T-helper 2 cell treated with Interferon-gamma antibody and Interleukin-4, amounts not matched to agents 5 μg/mL and 100 μg/mL, for 36 hours (primary cell): ENCODE measurements at regions not wholly inside any gene's neighbourhood (a gene's known extent, or its start where the extent isn't known, plus 50 kb on each side); places are given as distances from the start of the nearest gene placed in this dataset.

Experiments
- DNase-seq: peaks from one replicate; pipeline ENCODE4 v3.0.0; 2021; ENCODE audit warnings: low spot score
- H3K27ac Mint-ChIP-seq: one replicate; pipeline ENCODE4 v1.8.0; 2021; ENCODE audit warnings: mild to moderate bottlenecking, mixed read lengths
- H3K27me3 Mint-ChIP-seq: one replicate; pipeline ENCODE4 v1.8.0; 2021; ENCODE audit warnings: low read depth, mixed read lengths
- H3K36me3 Mint-ChIP-seq: one replicate; pipeline ENCODE4 v1.8.0; 2021; ENCODE audit warnings: low read depth, mixed read lengths
- H3K4me1 Mint-ChIP-seq: one replicate; pipeline ENCODE4 v1.8.0; 2021; ENCODE audit warnings: low read depth, mixed read lengths
- H3K4me3 Mint-ChIP-seq: one replicate; pipeline ENCODE4 v1.8.0; 2022; ENCODE audit warnings: mild to moderate bottlenecking, moderate library complexity, mixed read lengths
- H3K9me3 Mint-ChIP-seq: one replicate; pipeline ENCODE4 v1.8.0; 2021; ENCODE audit warnings: mixed read lengths

DNA sequence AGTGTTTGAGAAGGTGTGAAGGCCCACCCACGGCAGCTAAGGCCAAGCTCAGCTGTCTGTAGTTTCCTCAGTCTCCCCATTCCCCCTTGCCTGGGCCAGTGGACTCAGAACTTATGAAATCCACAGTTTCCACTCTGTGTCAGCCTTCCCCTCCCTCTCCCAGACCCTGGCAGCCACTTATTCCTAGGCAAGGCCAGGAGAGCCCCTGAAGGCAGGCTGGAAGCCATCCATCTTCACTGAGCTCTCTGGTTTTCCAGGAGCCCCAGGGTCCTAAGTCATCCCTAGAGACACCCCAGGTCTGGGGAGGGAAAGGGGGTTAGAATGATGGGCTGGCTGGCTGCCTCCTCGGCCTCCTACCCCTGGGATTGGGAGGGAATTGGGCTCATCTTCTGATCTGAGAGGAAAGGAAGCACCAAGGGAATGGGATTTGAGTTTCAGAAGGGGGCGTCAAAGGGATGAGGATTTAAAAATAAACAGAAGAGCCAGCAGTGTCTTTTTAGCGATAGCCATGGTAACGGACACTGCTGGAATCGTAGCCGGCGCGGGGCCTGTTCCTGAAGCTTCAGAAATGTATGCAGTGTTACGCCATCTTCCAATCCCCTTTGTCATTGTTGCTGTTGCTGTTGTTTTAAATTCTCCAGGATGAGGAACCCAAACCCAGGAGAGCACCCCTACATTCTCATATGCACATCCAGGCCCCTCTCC is 561.1 kb upstream of the CADM1 start:
- Mint-ChIP-seq H3K36me3 (no peaks in the 10 kb centered on the region), H3K4me3 (no peak overlapping the region), H3K4me1 (peaks cover 6% of the 10 kb centered on the region), H3K27ac (no peak overlapping the region), H3K9me3 (no peaks in the 10 kb centered on the region), H3K27me3 (no peaks in the 10 kb centered on the region)
- DNase-seq = no peak

DNA sequence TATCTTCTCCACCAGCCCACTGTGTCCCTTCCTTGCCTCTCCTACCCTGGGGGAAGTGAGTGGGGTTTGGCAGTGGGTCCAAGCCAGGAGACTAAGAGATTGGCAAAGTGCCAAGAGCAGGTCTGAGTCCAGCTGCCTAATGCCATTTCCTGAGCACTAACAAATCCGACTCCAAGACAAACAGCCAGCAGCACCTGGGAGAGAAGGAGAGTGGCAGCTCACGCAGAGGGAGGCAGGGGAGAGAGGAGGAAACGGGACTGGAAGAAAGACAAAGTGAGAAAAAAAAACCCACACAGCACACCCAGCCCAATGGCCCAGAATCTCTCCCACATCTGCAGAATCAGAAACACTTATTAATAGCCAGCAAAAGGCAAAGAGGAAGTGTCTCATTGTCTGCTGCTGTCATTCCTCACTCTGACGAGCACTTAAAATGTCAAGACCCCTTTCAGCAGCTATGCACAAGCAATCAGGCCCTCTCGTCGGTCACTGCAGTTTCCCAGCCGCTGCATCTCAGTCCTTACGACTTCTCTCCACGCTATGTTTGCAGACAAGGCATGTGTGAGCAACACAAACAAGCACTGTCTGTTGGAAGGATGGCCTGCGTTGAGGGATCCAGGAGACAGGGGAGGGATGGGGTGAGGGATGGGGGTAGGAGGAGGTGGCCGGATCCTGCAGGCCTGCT is 558.4 kb upstream of the CADM1 start:
- Mint-ChIP-seq H3K36me3 (no peaks in the 10 kb centered on the region), H3K27ac (no peak overlapping the region), H3K27me3 (peaks cover 2% of the 10 kb centered on the region), H3K4me3 (no peak overlapping the region), H3K4me1 (peaks cover 6% of the 10 kb centered on the region), H3K9me3 (no peaks in the 10 kb centered on the region)
- no peak for DNase-seq

GRCh38 chr11:116062129-116062489 is 557.9 kb upstream of the CADM1 start:
- H3K36me3 Mint-ChIP-seq = no peaks in the 10 kb centered on the region
- no peak overlapping the region for H3K4me3 Mint-ChIP-seq
- DNase-seq = no peak
- peaks cover 2% of the 10 kb centered on the region for H3K27me3 Mint-ChIP-seq
- peaks cover 6% of the 10 kb centered on the region for H3K4me1 Mint-ChIP-seq
- H3K9me3 Mint-ChIP-seq = no peaks in the 10 kb centered on the region
- H3K27ac Mint-ChIP-seq = no peak overlapping the region

GRCh38 chr11:116061322-116061721 is 557.1 kb upstream of the CADM1 start:
- Mint-ChIP-seq H3K4me1 (peaks cover 6% of the 10 kb centered on the region), H3K9me3 (no peaks in the 10 kb centered on the region), H3K4me3 (no peak overlapping the region), H3K27me3 (peaks cover 2% of the 10 kb centered on the region), H3K27ac (no peak overlapping the region), H3K36me3 (no peaks in the 10 kb centered on the region)
- DNase-seq = no peak

GRCh38 chr11:116059919-116060318 is 555.7 kb upstream of the CADM1 start:
- no peak for DNase-seq
- Mint-ChIP-seq H3K36me3 (no peaks in the 10 kb centered on the region), H3K9me3 (no peaks in the 10 kb centered on the region), H3K4me1 (peaks cover 3% of the 10 kb centered on the region), H3K27me3 (peaks cover 2% of the 10 kb centered on the region), H3K27ac (no peak overlapping the region), H3K4me3 (no peak overlapping the region)

DNA sequence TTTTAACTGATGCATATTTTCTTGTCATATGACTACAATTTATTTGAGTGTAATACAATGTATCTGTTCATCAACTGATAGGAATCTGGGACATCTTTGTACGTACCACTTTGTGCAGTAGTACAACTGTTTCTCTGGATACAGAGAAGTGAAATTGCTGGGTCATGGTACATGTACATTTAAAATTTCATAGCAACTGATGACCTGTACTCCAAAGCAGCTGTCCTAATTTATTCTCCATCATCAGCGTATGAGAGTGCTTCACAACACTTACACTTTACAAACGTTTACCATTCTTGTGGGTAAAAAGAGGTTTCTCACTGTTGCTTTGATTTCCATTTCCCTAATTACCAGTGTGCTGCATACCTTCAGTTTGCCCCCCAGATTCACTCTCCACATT is 552.8 kb upstream of the CADM1 start:
- H3K27ac Mint-ChIP-seq = no peak overlapping the region

DNA sequence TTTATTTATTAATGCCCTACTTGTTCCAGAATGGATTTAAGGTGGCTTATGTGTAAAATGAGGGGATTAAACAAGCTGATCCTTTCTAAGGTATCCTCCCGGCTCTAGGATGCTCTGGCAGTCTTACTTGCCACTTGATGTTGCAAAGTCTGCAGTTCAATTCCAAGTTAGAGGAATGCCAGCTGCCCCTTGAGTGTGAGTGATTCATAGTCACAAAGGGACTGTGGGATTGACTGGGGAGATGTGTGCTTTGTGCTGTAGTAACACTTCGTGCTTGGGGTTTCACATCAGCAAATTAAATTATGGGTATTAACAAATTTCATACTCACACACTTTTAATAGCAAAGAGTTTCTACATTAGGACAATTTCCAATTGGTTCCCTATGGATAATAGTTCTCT is 550.8 kb upstream of the CADM1 start:
- H3K9me3 Mint-ChIP-seq = no peaks in the 10 kb centered on the region
- H3K27me3 Mint-ChIP-seq = peaks cover 2% of the 10 kb centered on the region
- no peak overlapping the region for H3K27ac Mint-ChIP-seq
- no peak overlapping the region for H3K4me3 Mint-ChIP-seq
- no peaks in the 10 kb centered on the region for H3K4me1 Mint-ChIP-seq
- DNase-seq = no peak
- H3K36me3 Mint-ChIP-seq = no peaks in the 10 kb centered on the region

More for the DNA sequence above, 552.8 kb upstream of the CADM1 start:
- no peaks in the 10 kb centered on the region for H3K36me3 Mint-ChIP-seq
- no peak overlapping the region for H3K4me3 Mint-ChIP-seq
- peaks cover 3% of the 10 kb centered on the region for H3K4me1 Mint-ChIP-seq
- no peak for DNase-seq
- no peaks in the 10 kb centered on the region for H3K9me3 Mint-ChIP-seq
- H3K27me3 Mint-ChIP-seq = peaks cover 2% of the 10 kb centered on the region

GRCh38 chr11:116053548-116053919 is 549.3 kb upstream of the CADM1 start:
- Mint-ChIP-seq H3K36me3 (no peaks in the 10 kb centered on the region), H3K27ac (no peak overlapping the region), H3K4me1 (no peaks in the 10 kb centered on the region), H3K27me3 (no peaks in the 10 kb centered on the region), H3K4me3 (no peak overlapping the region), H3K9me3 (no peaks in the 10 kb centered on the region)
- no peak for DNase-seq

DNA sequence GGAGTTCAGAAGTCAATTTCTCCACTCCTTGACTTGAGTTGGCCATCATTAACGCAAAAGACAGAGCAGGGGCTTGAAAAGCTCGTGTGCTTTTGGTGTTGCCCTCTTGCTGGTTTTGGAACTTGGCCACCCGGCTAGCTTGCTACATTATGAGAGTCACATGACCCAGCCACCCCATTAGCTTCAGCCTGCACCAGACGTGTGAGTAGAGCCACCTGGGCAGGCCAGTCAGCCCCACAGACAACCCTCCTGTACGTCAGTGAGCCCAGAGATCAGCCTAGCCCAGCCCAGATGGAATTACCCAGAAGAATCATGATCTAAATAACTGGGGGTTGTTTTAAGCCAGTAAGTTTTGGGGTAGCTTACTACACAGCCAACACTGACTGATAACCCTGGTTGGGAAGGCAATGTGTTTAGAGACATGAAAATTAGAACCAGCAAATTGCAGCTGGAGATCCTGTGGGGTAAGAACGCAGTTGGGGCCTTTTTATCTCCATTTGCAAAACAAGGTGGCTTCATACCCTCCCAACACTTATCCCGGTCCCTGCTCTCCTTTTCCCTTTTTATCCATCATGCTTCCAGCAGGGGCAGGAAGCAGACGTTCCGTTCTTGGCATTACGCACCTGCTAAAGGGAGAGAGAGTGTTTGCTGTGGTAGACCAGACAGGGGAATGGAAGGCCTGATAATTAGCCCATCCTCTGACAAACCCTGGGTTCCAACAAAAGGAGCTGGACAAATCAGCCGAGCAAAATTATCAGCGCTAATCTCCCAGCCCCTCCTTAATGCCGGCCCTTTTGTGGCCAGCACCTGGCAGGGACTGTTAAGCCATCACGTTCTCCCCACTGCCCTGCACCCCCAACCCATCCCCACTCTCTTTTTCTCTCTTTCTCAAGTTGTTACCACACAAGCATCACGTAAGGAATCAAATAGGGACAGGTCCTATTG is 548.7 kb upstream of the CADM1 start:
- no peak for DNase-seq
- no peaks in the 10 kb centered on the region for H3K36me3 Mint-ChIP-seq
- no peaks in the 10 kb centered on the region for H3K27me3 Mint-ChIP-seq
- H3K4me3 Mint-ChIP-seq = no peak overlapping the region
- H3K27ac Mint-ChIP-seq = no peak overlapping the region
- H3K4me1 Mint-ChIP-seq = no peaks in the 10 kb centered on the region
- no peaks in the 10 kb centered on the region for H3K9me3 Mint-ChIP-seq

DNA sequence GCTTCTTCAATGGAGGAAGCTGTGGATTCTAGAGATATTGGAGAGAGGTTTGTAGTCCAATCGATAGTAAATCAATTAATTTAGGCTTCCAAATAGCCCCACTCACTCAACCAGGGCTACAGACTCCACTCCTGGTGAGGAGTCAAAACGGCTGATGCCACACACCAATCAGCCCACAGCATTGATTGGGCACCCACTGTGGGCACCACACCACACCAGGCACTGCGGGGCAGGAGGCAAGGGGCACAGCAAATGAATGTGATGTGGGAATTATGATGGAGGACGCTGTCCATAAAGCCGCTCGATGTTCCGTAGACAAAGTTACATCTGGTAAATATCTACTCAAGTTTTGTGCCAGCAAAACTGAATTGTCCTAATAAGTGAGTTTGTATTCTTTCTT is 547.3 kb upstream of the CADM1 start:
- H3K36me3 Mint-ChIP-seq = no peaks in the 10 kb centered on the region
- H3K9me3 Mint-ChIP-seq = no peaks in the 10 kb centered on the region
- no peak overlapping the region for H3K27ac Mint-ChIP-seq
- H3K4me1 Mint-ChIP-seq = no peaks in the 10 kb centered on the region
- H3K4me3 Mint-ChIP-seq = no peak overlapping the region
- no peaks in the 10 kb centered on the region for H3K27me3 Mint-ChIP-seq
- no peak for DNase-seq

DNA sequence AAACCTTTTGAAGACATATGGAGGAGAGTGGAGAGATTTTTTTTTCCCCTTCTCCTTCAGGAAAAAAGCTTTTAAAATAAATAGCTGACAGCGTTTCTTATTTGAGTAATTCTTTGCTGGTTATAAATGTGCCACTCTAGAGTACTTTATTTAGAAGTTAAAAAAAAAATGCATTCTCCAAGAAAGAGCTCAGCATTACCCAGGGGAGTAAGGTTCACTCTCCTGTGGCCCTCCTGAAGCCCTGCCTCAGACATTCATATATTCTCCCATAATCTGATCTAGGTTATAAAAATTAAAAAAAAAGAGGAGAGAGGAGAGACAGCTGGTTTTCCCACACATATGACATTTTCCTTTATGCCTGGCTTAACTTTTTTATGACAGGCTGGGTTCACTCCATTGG is 545.2 kb upstream of the CADM1 start:
- no peaks in the 10 kb centered on the region for H3K36me3 Mint-ChIP-seq
- H3K27ac Mint-ChIP-seq = no peak overlapping the region
- H3K27me3 Mint-ChIP-seq = no peaks in the 10 kb centered on the region
- H3K9me3 Mint-ChIP-seq = no peaks in the 10 kb centered on the region
- H3K4me1 Mint-ChIP-seq = no peaks in the 10 kb centered on the region
- H3K4me3 Mint-ChIP-seq = no peak overlapping the region
- no peak for DNase-seq

DNA sequence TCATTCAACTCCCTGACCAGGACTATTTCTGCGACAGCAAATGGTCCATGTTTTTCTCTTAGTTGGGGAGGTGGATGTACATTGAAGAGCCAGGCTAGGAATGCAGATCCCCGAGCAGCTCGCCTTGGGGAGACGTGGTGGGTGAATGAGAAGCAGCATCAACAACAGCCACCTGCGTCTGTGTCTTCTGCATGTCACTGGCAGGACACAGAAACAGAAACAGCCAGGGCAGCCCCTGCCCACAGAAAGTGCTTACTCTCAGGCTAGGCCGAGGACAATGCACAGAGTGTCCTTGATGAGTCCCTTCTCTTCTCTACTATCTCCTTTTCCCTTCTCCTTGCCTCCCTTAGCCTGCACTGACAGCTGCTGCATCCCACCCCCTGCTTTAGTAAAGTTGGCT is 541.9 kb upstream of the CADM1 start:
- DNase-seq = no peak
- Mint-ChIP-seq H3K4me3 (no peak overlapping the region), H3K27me3 (peaks cover 2% of the 10 kb centered on the region), H3K9me3 (no peaks in the 10 kb centered on the region), H3K36me3 (no peaks in the 10 kb centered on the region), H3K27ac (no peak overlapping the region), H3K4me1 (no peaks in the 10 kb centered on the region)

DNA sequence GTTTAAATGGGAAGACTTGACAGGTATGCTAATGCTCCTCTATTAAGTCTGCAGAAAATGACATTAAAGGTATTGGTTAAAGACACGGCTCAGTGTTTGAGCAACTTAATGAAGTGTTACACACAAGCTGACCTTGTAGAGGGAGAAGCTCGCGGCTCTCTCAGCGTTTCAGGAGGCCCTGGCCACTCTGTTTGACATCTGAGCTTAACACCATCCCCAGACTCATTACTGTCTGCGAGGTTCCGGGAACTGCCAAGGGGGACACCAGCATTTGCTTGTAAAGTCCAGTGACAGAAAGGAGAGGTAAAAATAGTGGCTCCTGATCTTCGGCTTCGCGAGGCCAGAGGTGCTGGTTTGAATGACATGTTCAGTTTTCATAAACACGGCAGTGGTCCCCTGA is 540.7 kb upstream of the CADM1 start:
- Mint-ChIP-seq H3K4me1 (no peaks in the 10 kb centered on the region), H3K27ac (no peak overlapping the region), H3K36me3 (no peaks in the 10 kb centered on the region), H3K4me3 (no peak overlapping the region), H3K27me3 (peaks cover 2% of the 10 kb centered on the region), H3K9me3 (no peaks in the 10 kb centered on the region)
- DNase-seq = no peak

GRCh38 chr11:116044520-116044919 is 540.3 kb upstream of the CADM1 start:
- H3K36me3 Mint-ChIP-seq = no peaks in the 10 kb centered on the region
- no peak overlapping the region for H3K27ac Mint-ChIP-seq
- H3K4me3 Mint-ChIP-seq = no peak overlapping the region
- DNase-seq = no peak
- H3K9me3 Mint-ChIP-seq = no peaks in the 10 kb centered on the region
- no peaks in the 10 kb centered on the region for H3K4me1 Mint-ChIP-seq
- H3K27me3 Mint-ChIP-seq = peaks cover 2% of the 10 kb centered on the region
